B cell (primary cell): ENCODE measurements at regions not wholly inside any gene's neighbourhood (a gene's known extent, or its start where the extent isn't known, plus 50 kb on each side); places are given as distances from the start of the nearest gene placed in this dataset.
"Not testable (repeated sequence)": the region's sequence is repeated elsewhere in the genome, so short reads cannot be mapped to it uniquely, and the experiment has no call there.

Experiments
- ATAC-seq: fragments of 200-7000 bp; cut with Tn5 transposase; one replicate; pipeline ENCODE4 v1.10.0; 2021; ENCODE audit warnings: low read depth, mild to moderate bottlenecking, moderate number of reproducible peaks, moderate library complexity
- CTCF ChIA-PET: fragments of 350-600 bp; sonication (Branson Sonifier 250); formaldehyde crosslinking; loops from one replicate; lab custom pipeline; 2021; ENCODE audit warnings: antibody characterized with exemption, inconsistent platforms; lab: Charles Lee
- POLR2A ChIA-PET: fragments of 350-600 bp; sonication (Branson Sonifier 250); formaldehyde crosslinking; loops from one replicate; lab custom pipeline; 2021; ENCODE audit warnings: antibody characterized with exemption; lab: Charles Lee
- DNase-seq: peaks from one replicate; pipeline ENCODE4 v3.0.0; 2013
- H2AFZ ChIP-seq: 2 replicates; pipeline ENCODE4 v1.6.1; 2012; ENCODE audit warnings: mild to moderate bottlenecking, low read depth, low read length; ENCODE audit not compliant: insufficient read depth, poor library complexity, severe bottlenecking
- H3K27ac ChIP-seq, 2 donors: 1 replicate in 1 of 2; 2 replicates in 1 of 2; pipeline ENCODE4 v1.5.1; 2012 to 2013; ENCODE audit warnings: low read length in 2 of 2, mild to moderate bottlenecking in 2 of 2, moderate library complexity in 1 of 2
- H3K27me3 ChIP-seq, 4 experiments: fragments of 200-600 bp in 1 of 4; sonication (generic) in 1 of 4; replicated peaks in 1 of 4; 1 replicate in 2 of 4; 2 replicates in 2 of 4; pipeline versions ENCODE4 v1.6.1 to v1.7.0; 2013 to 2016; ENCODE audit warnings: low read length in 3 of 4, mild to moderate bottlenecking in 2 of 4, mixed read lengths in 1 of 4, moderate library complexity in 1 of 4; ENCODE audit not compliant: insufficient read depth in 4 of 4, control insufficient read depth in 3 of 4; ENCODE audit errors: control extremely low read depth in 1 of 4
- H3K36me3 ChIP-seq, 2 experiments: replicated peaks in 1 of 2; 1 replicate in 1 of 2; 2 replicates in 1 of 2; pipeline versions ENCODE4 v1.6.1 to v1.7.1; 2013; ENCODE audit warnings: low read length in 1 of 2; ENCODE audit not compliant: insufficient read depth in 2 of 2, control insufficient read depth in 1 of 2; ENCODE audit errors: control extremely low read depth in 1 of 2, extremely low read depth in 1 of 2
- H3K4me1 ChIP-seq, 2 donors: fragments of 200-600 bp in 1 of 2; sonication (generic) in 1 of 2; 1 replicate in 1 of 2; 2 replicates in 1 of 2; pipeline versions ENCODE4 v1.5.1 to v1.6.1; 2013 to 2017; ENCODE audit warnings: low read length in 2 of 2; ENCODE audit not compliant: control insufficient read depth in 2 of 2, insufficient read depth in 2 of 2
- H3K4me2 ChIP-seq: replicated peaks from 2 replicates; pipeline ENCODE3; 2012; ENCODE audit warnings: mild to moderate bottlenecking, low read depth, low read length; ENCODE audit not compliant: poor library complexity, severe bottlenecking
- H3K4me3 ChIP-seq, 5 experiments: fragments of 200-600 bp in 1 of 5; sonication (generic) in 1 of 5; 1 replicate in 3 of 5; 2 replicates in 2 of 5; pipeline versions ENCODE4 v1.5.1 to v1.7.0; 2011 to 2016; ENCODE audit warnings: low read length in 4 of 5, mild to moderate bottlenecking in 4 of 5, low read depth in 2 of 5, control low read depth in 1 of 5, moderate library complexity in 1 of 5; ENCODE audit not compliant: insufficient read depth in 1 of 5; ENCODE audit errors: control extremely low read depth in 1 of 5, extremely low read depth in 1 of 5
- H3K79me2 ChIP-seq: fragments of 200-600 bp; sonication (generic); one replicate; pipeline ENCODE4 v1.6.0; 2016; ENCODE audit warnings: low read length; ENCODE audit not compliant: control insufficient read depth, insufficient read depth
- H3K9ac ChIP-seq: fragments of 200-600 bp; sonication (generic); 2 replicates; pipeline ENCODE4 v1.6.1; 2017; ENCODE audit warnings: mild to moderate bottlenecking, low read length, moderate library complexity
- H3K9me3 ChIP-seq, 3 donors: one replicate each; pipeline versions ENCODE4 v1.6.1 to v1.7.1; 2013; ENCODE audit warnings: low read length in 2 of 3; ENCODE audit not compliant: control insufficient read depth in 2 of 3, insufficient read depth in 1 of 3; ENCODE audit errors: control extremely low read depth in 1 of 3
- H4K20me1 ChIP-seq: 2 replicates; pipeline ENCODE4 v1.6.0; 2012; ENCODE audit warnings: mild to moderate bottlenecking, low read length; ENCODE audit not compliant: insufficient read depth, control insufficient read depth, poor library complexity, severe bottlenecking
- H3K27ac Mint-ChIP-seq: one replicate; pipeline ENCODE4 v1.8.0; 2021; ENCODE audit warnings: mixed read lengths
- H3K27me3 Mint-ChIP-seq: one replicate; pipeline ENCODE4 v1.8.0; 2021; ENCODE audit warnings: mixed read lengths
- H3K4me1 Mint-ChIP-seq: one replicate; pipeline ENCODE4 v1.8.0; 2021; ENCODE audit warnings: mixed read lengths
- H3K4me3 Mint-ChIP-seq: one replicate; pipeline ENCODE4 v1.8.0; 2021; ENCODE audit warnings: mixed read lengths
- H3K9me3 Mint-ChIP-seq: one replicate; pipeline ENCODE4 v1.8.0; 2022; ENCODE audit warnings: mixed read lengths; ENCODE audit not compliant: insufficient read depth
- CTCF ChIP-seq: fragments of 200-600 bp; IDR thresholded peaks from one replicate; pipeline ENCODE4 v1.8.0; 2022; ENCODE audit warnings: antibody characterized with exemption, mild to moderate bottlenecking
- EZH2 ChIP-seq: IDR thresholded peaks from 2 replicates; pipeline ENCODE4 v1.6.1; 2012; ENCODE audit warnings: borderline replicate concordance, low read depth, mild to moderate bottlenecking, moderate library complexity, low read length; ENCODE audit not compliant: insufficient read depth, poor library complexity, severe bottlenecking
- WGBS: methylation state at CpG from one replicate; pipeline ENCODE4 v1.1.5; 2013; ENCODE audit warnings: missing lambda C conversion rate; ENCODE audit not compliant: insufficient coverage; 5-methylcytosine and 5-hydroxymethylcytosine counted together
- intact Hi-C: fragments of 100-400 bp; cut with micrococcal nuclease; formaldehyde crosslinking; loops from one replicate; pipeline ENCODE4 v1.10.0; 2022

GRCh38 chr9:94188246-94188645 is 70.9 kb upstream of the ZNF169 start:
- Mint-ChIP-seq H3K4me3 (no peak overlapping the region), H3K27me3 (no peaks in the 10 kb centered on the region), H3K4me1 (peaks cover 3% of the 10 kb centered on the region), H3K9me3 (peaks cover 9% of the 10 kb centered on the region), H3K27ac (no peak overlapping the region)
- no peaks in the 10 kb centered on the region for H3K79me2 ChIP-seq
- intact Hi-C loops: no loop called here
- no peaks in the 10 kb centered on the region for H4K20me1 ChIP-seq
- POLR2A ChIA-PET: no interaction called here
- peaks cover 2 to 10% (median 2%) of the 10 kb centered on the region in 3 donors for H3K9me3 ChIP-seq
- peaks cover 0 to 1% of the 10 kb centered on the region in 2 donors for H3K4me1 ChIP-seq
- H3K4me3 ChIP-seq: no peak overlapping the region
- DNase-seq: no peak
- TF ChIP-seq EZH2: no peak
- no peak for TF ChIP-seq CTCF
- CTCF ChIA-PET: interaction anchor here (2.3 kb wide), 1 partner anchor 25 kb away, joined by 9 read pairs; no protein-coding TSS in a partner anchor
- H3K9ac ChIP-seq: no peak overlapping the region
- ATAC-seq: no peak
- peaks cover 0 to 4% of the 10 kb centered on the region in 2 experiments for H3K36me3 ChIP-seq
- no peaks in the 10 kb centered on the region for H3K27me3 ChIP-seq
- no peak overlapping the region for H3K4me2 ChIP-seq
- no peak overlapping the region for H3K27ac ChIP-seq
- H2AFZ ChIP-seq: no peak overlapping the region

GRCh38 chr9:94191706-94192105 is 67.4 kb upstream of the ZNF169 start:
- H3K9ac ChIP-seq, POLR2A ChIA-PET: not testable (repeated sequence)
- WGBS: 100% methylated on average over 5 of the region's 6 CpGs

More at GRCh38 chr9:94191706-94192105, 67.4 kb upstream of the ZNF169 start:
- H3K27me3 Mint-ChIP-seq, H3K4me3 ChIP-seq, H3K4me1 Mint-ChIP-seq, H3K79me2 ChIP-seq, H3K36me3 ChIP-seq, H3K4me2 ChIP-seq, H3K27ac ChIP-seq, H3K4me1 ChIP-seq, H3K27me3 ChIP-seq, ATAC-seq, H3K4me3 Mint-ChIP-seq, H4K20me1 ChIP-seq, intact Hi-C loops, CTCF ChIA-PET, H3K27ac Mint-ChIP-seq, H2AFZ ChIP-seq, DNase-seq: not testable (repeated sequence)
- H3K9me3 Mint-ChIP-seq: peaks cover 14% of the 10 kb centered on the region
- peaks cover 6 to 24% (median 19%) of the 10 kb centered on the region in 3 donors for H3K9me3 ChIP-seq
